ENCODE measurements at regions not wholly inside any gene's neighbourhood (a gene's known extent, or its start where the extent isn't known, plus 50 kb on each side); places are given as distances from the start of the nearest gene placed in this dataset.
"Not testable (repeated sequence)": the region's sequence is repeated elsewhere in the genome, so short reads cannot be mapped to it uniquely, and the experiment has no call there.

DNA sequence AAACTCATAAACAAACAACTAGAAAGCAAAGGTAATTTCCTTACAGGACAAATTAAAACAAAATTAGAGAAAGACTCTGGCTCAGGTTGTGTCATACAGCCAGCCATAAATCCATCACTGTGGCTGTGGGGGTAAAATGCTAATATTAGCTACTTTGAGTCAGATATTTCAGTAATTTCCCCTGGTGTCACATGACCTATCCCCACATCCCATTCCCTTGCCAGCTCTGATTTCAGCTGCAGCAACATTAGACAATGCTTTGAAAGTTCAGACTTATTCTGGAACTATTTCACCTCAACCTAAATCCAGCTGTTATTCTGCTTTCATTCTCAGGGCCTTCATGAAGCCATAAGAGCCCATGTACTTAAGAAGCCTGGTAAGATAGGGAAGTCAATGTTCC, 55.3 kb downstream of the RPL10L start:
- DNase-seq (ENCODE audit: low spot score), result no peak

DNA sequence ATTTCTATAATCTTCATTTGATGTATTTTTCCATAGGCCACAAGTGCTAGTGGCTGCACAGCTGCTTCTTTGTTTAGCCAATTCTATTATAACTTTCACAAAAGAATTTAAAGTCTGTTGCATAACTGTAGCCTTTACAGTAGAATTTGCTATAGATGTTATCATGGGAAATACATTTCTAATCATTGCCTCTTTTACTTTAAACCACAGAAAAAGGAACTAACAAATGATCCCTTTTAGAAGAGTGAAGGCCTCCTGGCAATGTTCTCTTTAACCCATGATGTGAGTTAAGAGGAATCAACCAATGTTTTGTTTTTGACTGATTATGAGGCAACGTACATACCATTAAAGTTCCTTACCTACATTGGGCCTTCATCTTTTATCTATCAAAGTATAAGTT, 68.8 kb downstream of the RPL10L start:
- DNase-seq (ENCODE audit: low spot score), result no peak

DNA sequence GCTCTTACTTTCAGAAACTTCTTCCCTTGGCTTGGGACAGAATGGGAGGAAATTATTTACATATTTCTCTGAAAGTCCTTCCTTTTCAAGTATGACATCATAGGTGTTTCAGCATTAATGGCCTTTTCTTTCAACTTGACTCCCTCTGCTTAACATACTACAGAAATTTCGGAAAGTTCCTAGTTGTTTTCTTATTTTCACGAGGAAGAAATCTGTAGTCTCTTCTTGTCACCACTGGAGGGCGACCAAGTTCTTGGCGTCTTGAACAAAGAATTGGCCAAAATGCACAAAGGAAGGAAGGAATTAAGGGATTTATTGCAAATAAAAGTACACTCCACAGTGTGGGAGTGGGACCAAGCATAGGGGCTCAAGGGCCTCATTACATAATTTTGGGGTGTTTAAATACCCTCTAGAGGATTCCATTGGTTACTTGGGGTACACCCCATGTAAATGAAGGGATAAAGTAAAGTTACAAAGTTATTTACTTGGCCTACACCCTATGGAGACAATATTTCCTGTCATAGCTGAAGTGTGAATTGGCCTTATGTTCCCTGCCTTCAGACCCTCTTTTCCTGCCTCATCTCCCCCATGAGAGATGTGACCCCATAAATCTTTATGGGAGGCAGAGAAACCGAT, 70.4 kb downstream of the RPL10L start:
- peak; percentile 7 for DNase-seq (ENCODE audit: low spot score)

DNA sequence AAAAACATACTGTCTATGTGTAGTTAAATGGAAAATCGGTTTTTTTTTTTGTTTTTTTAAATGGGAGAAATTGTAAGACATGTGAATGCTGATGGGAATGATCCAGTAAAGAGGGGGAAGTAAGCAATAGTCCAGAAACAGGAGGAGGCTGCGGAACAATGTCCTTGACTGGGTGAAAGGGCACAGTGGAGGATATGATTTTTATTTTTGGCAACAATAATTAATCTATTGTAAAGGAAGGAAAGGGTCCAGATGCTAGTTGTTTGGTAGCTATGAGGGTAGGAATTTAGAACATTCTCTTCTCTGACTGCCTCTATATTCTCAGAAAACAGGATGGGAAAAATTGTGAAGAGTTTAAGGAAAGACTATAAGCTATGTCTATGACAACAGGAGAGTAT, 76.6 kb downstream of the RPL10L start:
- no peak for DNase-seq (ENCODE audit: low spot score)

DNA sequence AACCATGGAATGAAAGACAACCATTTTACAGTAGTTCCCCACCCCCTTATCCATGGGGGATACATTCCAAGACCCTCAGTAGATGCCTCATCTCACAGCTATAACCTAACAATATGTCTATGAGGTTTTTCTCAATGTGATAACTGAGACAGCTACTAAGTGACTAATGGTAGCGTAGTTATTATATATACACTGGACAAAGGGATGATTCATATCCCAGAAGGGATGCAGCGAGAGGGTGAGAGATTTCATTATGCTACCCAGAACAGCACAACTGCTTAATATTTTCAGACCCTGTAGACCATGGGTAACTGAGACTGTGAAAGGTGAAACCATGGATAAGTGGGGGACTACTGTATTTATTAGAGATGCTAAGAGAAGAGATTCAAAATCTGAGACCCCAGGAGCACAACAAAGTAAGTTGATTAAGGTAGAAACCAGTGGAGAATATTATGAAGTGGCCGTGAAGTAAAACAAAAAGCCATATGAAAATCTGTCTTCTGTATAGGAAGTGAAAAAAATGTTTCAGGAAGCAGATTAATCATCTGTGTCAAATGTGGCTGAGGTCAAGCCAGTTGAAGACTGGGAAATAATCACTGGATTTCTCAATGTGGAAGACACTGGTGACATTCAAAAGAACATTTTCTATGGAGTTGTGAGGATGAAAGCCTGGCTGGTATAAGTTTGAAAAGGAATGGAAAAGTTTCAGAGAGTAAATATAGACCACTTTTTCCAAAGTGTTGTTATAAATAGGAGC, 77.2 kb downstream of the RPL10L start:
- no peak for DNase-seq (ENCODE audit: low spot score)

DNA sequence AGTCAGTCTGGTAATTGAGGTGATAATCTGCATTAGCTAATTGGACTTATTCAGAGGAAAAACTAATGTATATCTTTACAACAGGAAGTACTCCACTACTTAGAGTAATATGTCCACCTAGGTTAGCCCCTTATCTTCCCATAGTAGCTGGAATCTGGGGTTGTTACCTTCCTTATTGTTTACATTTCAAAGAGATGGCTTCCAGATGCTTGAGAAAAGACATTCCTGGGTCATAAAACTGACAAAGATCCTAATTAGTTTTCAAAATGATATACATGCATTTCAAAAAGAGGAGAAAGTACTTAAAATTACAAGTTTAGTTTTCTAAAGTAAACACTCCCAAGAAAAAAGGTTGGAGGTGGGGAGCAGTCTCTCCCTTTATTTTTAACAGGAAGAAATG, 78.1 kb downstream of the RPL10L start:
- DNase-seq (ENCODE audit: low spot score), result no peak

DNA sequence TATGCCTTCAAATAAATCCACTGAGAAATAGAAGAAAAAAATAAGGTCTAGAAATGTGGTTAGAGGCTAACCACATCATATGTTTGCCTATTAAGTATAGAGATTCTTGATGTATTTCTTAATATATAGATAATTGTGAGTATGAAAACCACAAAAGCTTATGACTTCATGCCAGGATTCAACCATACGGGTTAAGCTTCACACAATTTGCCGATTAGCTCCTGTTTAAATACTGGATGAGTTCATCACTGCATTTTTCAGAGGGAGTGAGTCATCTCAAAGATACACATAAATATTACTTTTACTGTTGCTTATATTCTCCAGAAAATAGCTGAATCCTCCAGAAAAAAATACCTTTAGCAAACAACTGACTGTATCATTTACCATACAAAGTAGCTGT, 79.6 kb downstream of the RPL10L start:
- DNase-seq (ENCODE audit: low spot score), result no peak

DNA sequence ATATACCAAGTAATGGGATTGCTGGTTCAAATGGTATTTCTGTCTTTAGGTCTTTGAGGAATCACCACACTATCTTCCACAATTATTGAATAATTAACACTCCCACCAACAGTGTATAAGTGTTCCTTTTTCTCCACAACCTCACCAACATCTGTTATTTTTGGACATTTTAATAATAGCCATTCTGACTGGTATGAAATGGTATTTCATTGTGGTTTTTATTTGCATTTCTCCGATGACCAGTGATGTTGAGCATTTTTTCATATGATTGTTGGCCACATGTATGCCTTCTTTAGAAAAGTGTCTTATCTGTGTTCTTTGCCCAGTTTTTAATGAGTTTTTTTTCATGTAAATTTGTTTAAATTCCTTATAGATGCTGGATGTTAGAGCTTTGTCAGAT, 83.4 kb downstream of the RPL10L start:
- not testable (repeated sequence) for DNase-seq (ENCODE audit: low spot score)

DNA sequence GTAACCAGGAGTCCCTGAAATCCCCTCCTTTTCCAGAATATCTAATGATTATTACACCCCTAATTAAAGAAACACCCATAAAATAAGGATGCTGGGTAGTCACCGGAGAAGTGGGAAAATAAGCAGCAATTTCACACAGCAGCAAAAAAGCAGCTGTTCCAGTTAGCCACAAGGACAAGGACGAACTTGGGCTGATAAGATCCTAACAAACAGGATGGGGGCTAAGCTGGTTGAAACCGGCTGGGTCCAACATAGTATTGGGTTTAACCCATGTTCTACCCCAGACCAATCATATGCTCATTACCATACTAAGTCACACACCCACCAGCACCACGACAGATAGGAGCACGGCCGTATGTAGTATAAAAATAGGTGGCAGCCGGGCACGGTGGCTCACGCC, 100.7 kb downstream of the RPL10L start:
- no peak for DNase-seq (ENCODE audit: low spot score)

DNA sequence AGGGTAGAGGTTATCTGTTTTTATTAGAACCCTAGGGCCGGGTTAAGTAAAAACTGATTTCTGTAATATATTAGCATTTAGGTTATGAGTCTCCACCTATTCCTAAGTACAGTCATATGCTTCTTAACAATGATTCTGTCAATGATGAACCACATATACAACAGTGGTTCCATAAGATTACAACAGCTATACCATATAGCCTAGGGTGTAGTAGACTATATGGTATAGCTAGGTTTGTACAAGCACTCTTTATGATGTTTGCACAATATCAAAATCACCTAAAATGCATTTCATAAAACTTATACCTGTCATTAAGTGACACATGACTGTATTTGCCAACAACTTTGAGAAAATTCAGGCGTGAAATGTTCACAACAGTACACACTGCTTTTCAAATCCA, 110.6 kb downstream of the RPL10L start:
- DNase-seq (ENCODE audit: low spot score), result no peak

DNA sequence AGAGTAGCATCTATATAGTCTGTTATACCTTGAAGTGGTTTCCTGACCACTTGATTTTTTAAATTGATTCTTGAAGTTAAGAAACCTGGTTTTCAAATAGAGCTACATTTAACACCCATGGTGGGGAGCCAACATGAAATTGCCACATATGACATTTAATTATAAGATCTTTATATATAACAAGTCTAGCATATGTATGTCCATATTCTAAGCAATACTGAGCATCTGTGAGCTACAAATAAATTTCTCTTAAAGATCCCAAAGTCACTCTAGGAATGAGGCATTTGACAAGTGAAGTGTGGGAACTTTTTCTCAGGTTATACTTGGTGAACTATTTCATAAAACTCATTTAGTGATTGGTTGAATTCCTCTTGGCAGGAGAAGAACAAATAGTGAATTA, 132.5 kb downstream of the RPL10L start:
- no peak for DNase-seq (ENCODE audit: low spot score)

DNA sequence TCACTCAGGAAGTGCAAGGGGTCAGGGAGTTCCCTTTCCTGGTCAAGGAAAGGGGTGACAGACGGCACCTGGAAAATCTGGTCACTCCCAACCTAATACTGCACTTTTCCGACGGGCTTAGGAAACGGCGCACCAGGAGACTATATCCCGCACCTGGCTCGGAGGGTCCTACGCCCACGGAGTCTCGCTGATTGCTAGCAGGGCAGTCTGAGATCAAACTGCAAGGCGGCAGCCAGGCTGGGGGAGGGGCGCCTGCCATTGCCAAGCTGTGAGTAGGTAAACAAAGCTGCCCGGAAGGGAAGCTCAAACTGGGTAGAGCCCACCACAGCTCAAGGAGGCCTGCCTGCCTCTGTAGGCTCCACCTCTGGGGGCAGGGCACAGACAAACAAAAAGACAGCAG, 142.8 kb downstream of the RPL10L start:
- not testable (repeated sequence) for DNase-seq (ENCODE audit: low spot score)

DNA sequence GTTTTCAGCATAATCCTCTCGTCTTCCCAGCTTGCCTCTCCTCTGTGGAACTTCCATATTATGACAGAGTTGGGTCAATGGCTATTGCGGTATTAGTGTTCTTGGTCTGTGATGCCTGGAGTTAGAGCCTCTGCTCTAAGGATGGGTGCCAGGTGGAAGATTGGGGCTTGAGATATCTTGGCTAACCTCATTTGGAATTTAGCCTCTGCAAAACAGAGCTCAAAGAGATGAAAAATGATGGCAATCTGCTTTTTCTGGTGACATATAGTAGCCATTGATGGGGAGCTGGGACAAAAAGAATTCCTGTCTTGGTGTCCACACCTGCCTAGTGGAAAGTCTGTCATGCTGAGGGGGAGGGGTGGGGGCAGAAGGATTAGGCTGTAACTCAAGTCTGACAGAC, 152.1 kb downstream of the RPL10L start:
- DNase-seq (ENCODE audit: low spot score), result no peak

DNA sequence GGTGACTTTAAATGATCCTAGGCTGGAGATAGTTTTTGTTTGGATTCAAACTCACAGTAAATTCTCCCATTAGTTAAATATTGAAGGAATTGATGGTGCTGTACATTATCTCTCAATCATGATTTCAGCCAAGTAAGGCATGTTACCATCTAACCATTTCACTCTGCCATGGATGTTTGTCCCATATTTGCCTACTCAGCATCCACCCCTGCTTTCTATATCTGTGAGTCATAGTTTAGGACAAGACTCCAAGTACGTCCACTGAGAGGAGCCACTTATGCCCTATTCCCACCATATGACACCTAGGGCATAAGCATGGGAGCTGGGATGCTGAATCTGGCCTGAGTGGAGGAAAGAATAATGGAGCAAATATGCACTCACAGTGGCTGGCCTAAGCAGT, 155.2 kb downstream of the RPL10L start:
- DNase-seq (ENCODE audit: low spot score), result no peak

DNA sequence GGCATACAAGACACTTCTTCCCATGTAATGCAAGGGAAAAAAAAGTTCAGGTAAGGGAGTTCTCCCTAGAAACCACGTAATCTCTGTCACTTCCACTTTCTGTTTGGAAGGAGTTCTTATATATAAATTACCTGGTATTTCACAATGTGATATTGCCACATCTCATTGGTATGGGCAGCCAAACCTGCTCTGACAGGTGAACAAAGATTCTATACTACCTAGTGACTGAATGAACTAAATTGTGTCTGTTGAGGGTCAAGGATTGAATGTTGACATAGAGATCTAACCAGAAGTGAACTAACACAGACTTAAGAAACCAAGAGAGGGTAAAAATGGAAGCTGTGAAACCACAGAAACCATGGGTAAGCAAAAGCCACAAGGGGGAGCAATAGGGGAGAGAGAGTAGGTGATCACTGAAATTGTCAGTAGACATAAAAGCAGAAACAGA, 161.3 kb downstream of the RPL10L start:
- DNase-seq (ENCODE audit: low spot score), result no peak

DNA sequence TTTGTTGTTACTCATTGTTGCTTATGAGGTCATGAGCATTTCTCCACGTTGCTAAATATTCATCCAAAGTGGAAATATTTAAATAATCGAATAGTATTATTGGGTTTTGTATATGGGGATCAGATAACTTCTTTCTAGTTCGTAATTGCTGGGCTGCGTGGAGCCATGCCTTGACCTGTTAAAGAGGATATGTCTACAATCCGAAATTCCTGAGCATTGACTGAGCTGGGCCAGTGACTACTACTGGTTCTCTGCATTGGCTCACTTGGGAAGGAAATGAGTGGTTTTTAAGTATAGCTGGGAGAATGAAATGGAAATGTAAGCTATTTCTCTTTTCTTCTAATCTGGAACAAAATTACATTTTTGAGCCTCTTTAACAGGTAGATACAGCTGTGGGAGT, 163.2 kb downstream of the RPL10L start:
- DNase-seq (ENCODE audit: low spot score), result no peak

DNA sequence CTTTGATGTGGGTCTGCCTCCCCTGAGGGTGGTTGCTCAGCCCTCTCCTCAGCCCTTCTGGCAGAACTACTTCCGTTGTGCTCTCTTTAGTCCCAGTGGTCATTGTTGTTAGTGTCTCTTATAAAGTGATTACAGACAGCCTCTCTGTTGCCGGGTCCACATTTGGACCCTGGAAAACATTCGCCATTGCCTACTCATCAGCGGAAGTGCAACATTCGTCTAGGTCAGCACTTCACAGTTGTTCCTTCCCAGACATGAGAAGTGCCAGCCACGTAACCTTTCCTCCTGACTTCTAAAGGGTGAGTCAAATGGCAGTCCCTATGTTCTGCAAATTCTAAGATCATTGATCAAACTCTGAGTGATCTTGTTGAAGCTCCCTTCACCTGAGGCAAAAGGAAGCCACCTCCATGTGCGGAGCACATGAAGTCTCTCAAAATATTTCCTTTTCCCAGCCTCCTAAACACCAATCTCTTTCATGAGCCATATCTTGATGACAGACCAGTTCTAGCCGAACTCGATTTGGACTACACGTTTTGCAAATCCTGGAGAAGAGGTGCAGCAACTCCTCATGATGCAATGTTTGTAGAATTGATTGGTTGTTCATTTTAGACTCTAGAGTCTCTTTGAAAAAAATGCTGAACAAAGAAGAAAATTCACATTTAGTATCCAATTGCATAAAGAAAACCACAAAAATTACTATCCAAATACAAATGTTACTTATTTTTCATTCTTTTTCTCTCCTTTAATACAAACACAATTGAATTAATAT, 163.8 kb downstream of the RPL10L start:
- DNase-seq (ENCODE audit: low spot score), result no peak

DNA sequence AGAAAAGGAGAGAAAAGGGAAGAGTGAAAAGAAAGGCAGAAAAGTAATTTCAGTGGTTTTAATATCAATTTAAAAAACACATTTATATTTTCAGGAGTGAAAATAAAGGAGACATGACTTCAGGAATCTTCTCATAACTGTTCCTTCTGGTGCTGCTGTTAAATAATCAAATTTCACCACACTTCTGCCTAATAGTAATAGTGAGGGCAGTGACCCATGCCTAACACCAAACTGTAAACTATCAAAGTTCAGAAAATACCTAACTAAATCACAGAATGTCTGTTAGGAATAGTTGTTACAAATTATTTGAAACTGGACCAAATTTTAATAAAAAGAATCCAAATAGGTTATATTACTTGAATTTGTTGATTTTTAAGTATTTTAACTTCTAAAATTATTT, 169.4 kb downstream of the RPL10L start:
- DNase-seq (ENCODE audit: low spot score), result no peak

DNA sequence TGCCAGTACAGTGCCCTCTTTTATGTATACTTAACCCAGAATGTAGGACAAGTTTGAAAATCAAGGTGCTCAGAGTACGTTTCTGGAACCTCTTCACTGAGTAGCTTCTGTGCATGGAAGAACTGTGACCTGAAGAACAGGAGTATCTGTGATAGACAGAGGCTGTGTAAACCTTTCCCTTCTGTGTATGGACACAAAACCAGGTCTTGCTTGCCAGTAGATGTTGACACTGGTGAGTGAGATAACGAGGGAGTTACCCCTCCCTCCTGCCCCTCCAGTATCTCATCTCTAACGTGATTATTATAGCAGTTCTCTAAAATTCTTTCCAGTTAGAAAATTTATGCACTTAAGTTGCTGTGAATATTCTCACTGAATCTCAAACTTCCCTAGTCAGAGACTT, 170.8 kb downstream of the RPL10L start:
- no peak for DNase-seq (ENCODE audit: low spot score)

DNA sequence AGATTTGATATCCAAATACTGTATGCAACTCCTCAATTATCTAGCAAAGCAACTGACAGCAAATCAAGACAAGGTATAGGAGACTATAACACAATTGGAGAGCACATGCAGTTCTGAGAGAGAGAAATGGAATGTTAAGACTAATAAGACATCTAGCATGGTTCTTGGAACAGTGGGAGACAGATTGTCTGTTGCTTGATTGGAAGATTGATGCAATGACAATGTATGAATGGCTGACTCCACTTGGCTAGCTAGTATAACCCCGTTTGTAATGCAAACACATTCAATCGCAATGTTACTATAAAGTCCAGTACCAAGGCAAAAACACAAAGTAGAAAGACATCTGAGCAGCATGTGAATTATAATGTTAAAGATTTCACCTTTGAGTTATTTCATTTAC, 179.3 kb downstream of the RPL10L start:
- DNase-seq (ENCODE audit: low spot score), result no peak

DNA sequence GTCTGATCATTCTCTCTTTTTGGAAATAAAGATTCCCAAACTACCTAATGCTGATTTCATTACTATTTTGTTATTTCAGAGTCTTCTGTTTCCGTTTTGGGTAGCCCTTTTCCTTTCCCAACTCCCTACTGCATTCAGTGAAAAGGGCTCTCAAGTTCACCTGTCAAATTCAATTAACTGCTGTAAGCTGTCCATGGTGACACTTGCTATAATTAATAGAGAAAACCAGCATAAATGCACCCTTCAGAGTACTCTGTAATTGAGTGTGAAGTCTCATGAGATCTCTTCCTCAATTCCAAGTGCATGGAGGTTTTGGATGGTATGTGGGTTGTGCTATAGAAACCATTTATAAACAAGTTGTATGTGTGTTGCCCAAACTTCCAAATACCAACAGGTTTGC, 187.2 kb downstream of the RPL10L start:
- DNase-seq (ENCODE audit: low spot score), result no peak

DNA sequence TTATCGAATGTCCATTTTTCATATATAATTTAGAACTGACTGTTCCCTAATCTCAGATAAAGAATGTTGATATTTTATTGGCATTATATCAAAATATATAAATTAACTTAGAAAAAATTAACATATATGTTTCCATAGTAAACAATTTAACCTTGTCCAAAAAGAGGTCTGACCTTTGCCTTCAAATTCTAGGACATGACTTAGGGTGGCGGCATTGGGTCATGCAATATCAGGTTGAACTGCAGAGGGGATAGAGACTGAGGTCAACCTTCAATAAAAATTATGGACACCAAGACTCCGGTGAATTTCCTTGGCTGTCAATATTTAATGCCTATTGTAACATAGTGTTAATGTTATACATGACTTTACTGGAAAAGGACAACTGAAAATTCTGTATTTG, 199.8 kb downstream of the RPL10L start:
- DNase-seq (ENCODE audit: low spot score), result no peak

DNA sequence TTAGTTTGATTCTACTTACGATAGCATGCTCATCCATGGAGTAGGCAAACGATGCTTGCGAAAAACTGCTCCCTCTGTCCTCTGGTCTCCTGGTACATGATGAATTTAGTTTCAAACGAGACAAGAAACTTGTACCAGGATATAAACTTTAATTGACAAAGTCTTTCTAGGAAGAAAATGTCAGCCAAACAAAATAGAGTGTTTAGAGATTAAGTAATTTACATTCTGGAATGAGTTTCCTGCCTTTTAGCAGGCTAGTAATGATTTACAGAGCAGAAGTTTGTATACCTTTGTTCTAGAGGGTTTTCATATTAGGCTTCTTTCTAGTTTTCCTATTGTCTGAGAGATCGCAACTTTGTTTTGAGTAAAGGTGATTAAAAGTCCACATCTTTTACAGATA, 206.9 kb downstream of the RPL10L start:
- no peak for DNase-seq (ENCODE audit: low spot score)

Data from putamen (tissue), 1 donor.